Retinal pigment epithelial cell (primary cell): ENCODE measurements at regions not wholly inside any gene's neighbourhood (a gene's known extent, or its start where the extent isn't known, plus 50 kb on each side); places are given as distances from the start of the nearest gene placed in this dataset.

Source experiments
- DNase-seq: peaks from one replicate; pipeline ENCODE4 v3.0.0-alpha.2; 2010; ENCODE audit warnings: low read depth
- H3K4me3 ChIP-seq: 2 replicates; pipeline ENCODE4 v1.5.1; 2011; ENCODE audit warnings: mild to moderate bottlenecking, low read length, control low read depth, moderate library complexity
- CTCF ChIP-seq: conservative IDR thresholded peaks from 2 replicates; pipeline ENCODE4 v1.5.1; 2011; ENCODE audit warnings: low read depth, low read length, control low read depth, inconsistent platforms

GRCh38 chr16:25637236-25637635, 54.5 kb upstream of the HS3ST4 start:
- H3K4me3 ChIP-seq = no peak overlapping the region
- TF ChIP-seq CTCF = no peak

DNA sequence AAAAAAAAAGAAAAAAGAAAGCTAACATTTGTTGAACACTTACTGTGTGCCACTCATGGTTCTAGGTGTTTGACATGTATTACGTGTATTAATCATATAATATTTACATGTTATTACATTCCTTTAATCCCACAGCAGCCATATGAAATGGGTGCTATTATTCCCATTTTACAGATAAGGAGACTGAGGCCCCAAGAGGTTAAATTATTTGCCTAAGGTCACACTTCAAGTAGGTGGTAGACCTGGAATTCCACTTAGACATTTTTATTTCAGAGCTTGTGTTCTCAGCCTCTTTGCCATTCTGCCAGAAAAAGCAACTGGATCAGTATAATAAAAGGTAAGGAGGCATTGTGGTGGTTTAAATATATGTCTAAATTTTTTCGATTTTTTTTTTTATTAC, 55.1 kb upstream of the HS3ST4 start:
- DNase-seq = no peak
- TF ChIP-seq CTCF = no peak
- no peak overlapping the region for H3K4me3 ChIP-seq

More at GRCh38 chr16:25637236-25637635, 54.5 kb upstream of the HS3ST4 start:
- no peak for DNase-seq

DNA sequence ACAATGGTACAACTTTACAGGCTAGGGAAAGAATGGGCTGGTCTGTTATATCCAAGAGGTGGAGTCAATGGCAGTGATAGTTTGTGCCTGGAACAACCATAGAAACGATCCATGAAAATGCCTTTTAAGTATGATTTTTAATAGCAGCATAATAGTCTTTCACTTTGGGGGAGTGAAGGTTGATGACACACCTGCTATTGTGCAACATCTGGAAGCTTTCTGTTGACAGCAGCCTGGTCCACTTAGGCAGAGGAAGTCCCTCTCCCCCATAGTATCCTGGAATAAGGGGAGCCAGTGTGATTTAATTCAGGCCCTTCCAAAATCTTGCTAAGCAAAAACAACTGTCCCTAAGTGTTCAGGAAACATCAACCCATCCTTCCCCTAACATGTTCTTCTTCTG, 56.3 kb upstream of the HS3ST4 start:
- no peak for DNase-seq
- TF ChIP-seq CTCF = no peak
- no peak overlapping the region for H3K4me3 ChIP-seq

GRCh38 chr16:25633549-25633948, 58.2 kb upstream of the HS3ST4 start:
- no peak overlapping the region for H3K4me3 ChIP-seq
- TF ChIP-seq CTCF = no peak
- no peak for DNase-seq

DNA sequence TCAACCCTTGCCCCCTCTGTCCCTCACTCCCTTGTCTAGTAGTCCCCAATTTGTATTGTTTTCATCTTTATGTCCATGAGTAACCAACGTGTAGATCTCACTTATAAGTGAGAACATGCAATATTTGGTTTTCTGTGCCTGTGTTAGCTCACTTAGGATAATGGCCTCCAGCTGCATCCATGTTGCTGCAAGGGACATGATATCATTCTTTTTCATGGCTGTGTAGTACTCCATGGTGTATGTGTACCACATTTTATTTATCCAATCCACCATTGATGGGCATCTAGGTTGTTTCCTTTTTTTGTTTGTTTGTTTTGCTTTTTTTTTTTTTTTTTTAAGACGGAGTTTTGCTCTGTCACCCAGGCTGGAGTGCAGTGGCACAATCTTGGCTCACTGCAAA, 63.0 kb upstream of the HS3ST4 start:
- TF ChIP-seq CTCF = no peak
- H3K4me3 ChIP-seq = no peak overlapping the region
- DNase-seq = no peak

GRCh38 chr16:25627641-25628040, 64.1 kb upstream of the HS3ST4 start:
- no peak for DNase-seq
- TF ChIP-seq CTCF = no peak
- H3K4me3 ChIP-seq = no peak overlapping the region

GRCh38 chr16:25626172-25626571, 65.6 kb upstream of the HS3ST4 start:
- no peak for TF ChIP-seq CTCF

More at GRCh38 chr16:25626172-25626571, 65.6 kb upstream of the HS3ST4 start:
- no peak overlapping the region for H3K4me3 ChIP-seq
- no peak for DNase-seq
